GM20431 (cell line): ENCODE measurements at regions not wholly inside any gene's neighbourhood (a gene's known extent, or its start where the extent isn't known, plus 50 kb on each side); places are given as distances from the start of the nearest gene placed in this dataset.

Experiments
- in situ Hi-C: fragments of 300-500 bp; cut with MseI, MboI; formaldehyde crosslinking; loops from one replicate; pipeline ENCODE4 v1.15.0; 2020; ENCODE audit warnings: low sequenced_read_pairs; ENCODE audit not compliant: unreplicated experiment

GRCh38 chr18:67301592-67301991 is 214.9 kb downstream of the DSEL start:
- in situ Hi-C loops, result no loop called here

GRCh38 chr18:67300498-67300897 is 216.0 kb downstream of the DSEL start:
- in situ Hi-C loops, result no loop called here

GRCh38 chr18:67292814-67293213 is 223.7 kb downstream of the DSEL start:
- in situ Hi-C loops, result no loop called here

- in situ Hi-C loops, result no loop called here
These were observed 226.1 kb downstream of the DSEL start for GRCh38 chr18:67290421-67290820.

- in situ Hi-C loops, result no loop called here
These were observed 230.9 kb downstream of the DSEL start for GRCh38 chr18:67285583-67285982.

- in situ Hi-C loops, result no loop called here
These were observed 233.7 kb downstream of the DSEL start for GRCh38 chr18:67282796-67283195.

- in situ Hi-C loops, result no loop called here
These were observed 234.8 kb downstream of the DSEL start for GRCh38 chr18:67281746-67282145.

GRCh38 chr18:67280486-67281242 is 235.9 kb downstream of the DSEL start:
- in situ Hi-C loops, result no loop called here

- in situ Hi-C loops, result no loop called here
These were observed 236.5 kb downstream of the DSEL start for GRCh38 chr18:67279988-67280387.

- in situ Hi-C loops, result no loop called here
These were observed 237.5 kb downstream of the DSEL start for GRCh38 chr18:67278984-67279383.

- in situ Hi-C loops, result no loop called here
These were observed 239.9 kb downstream of the DSEL start for GRCh38 chr18:67276638-67277037.

GRCh38 chr18:67273288-67273687 is 243.2 kb downstream of the DSEL start:
- in situ Hi-C loops, result no loop called here

- in situ Hi-C loops, result no loop called here
These were observed 247.3 kb downstream of the DSEL start for GRCh38 chr18:67269206-67269605.

- in situ Hi-C loops, result no loop called here
These were observed 248.0 kb downstream of the DSEL start for GRCh38 chr18:67268530-67268929.

GRCh38 chr18:67266246-67267237 is 250.0 kb downstream of the DSEL start:
- in situ Hi-C loops, result no loop called here

- in situ Hi-C loops, result no loop called here
These were observed 250.9 kb downstream of the DSEL start for GRCh38 chr18:67265464-67266245.

GRCh38 chr18:67261931-67262552 is 254.5 kb downstream of the DSEL start:
- in situ Hi-C loops, result no loop called here

- in situ Hi-C loops, result no loop called here
These were observed 255.7 kb downstream of the DSEL start for GRCh38 chr18:67260841-67261240.

- in situ Hi-C loops, result no loop called here
These were observed 265.6 kb downstream of the DSEL start for GRCh38 chr18:67250776-67251424.
